ENCODE measurements at regions not wholly inside any gene's neighbourhood (a gene's known extent, or its start where the extent isn't known, plus 50 kb on each side); places are given as distances from the start of the nearest gene placed in this dataset.

- no peak for DNase-seq
These were observed 162.1 kb downstream of the ARL4C start for GRCh38 chr2:234334756-234335155.

- DNase-seq = no peak
These were observed 162.7 kb downstream of the ARL4C start for GRCh38 chr2:234334151-234334550.

- no peak for DNase-seq
These were observed 163.4 kb downstream of the ARL4C start for GRCh38 chr2:234333168-234334130.

GRCh38 chr2:234331966-234332365 lies 164.9 kb downstream of the ARL4C start:
- no peak for DNase-seq

- DNase-seq = no peak
These were observed 165.3 kb downstream of the ARL4C start for GRCh38 chr2:234331566-234331965.

- DNase-seq = no peak
These were observed 166.0 kb downstream of the ARL4C start for GRCh38 chr2:234330902-234331301.

- no peak for DNase-seq
These were observed 167.5 kb downstream of the ARL4C start for GRCh38 chr2:234329202-234329960.

GRCh38 chr2:234328444-234328990 lies 168.4 kb downstream of the ARL4C start:
- no peak for DNase-seq

- DNase-seq = no peak
These were observed 170.2 kb downstream of the ARL4C start for GRCh38 chr2:234326694-234327093.

GRCh38 chr2:234324116-234324515 lies 172.8 kb downstream of the ARL4C start:
- DNase-seq = no peak

- no peak for DNase-seq
These were observed 174.0 kb downstream of the ARL4C start for GRCh38 chr2:234322766-234323465.

GRCh38 chr2:234320066-234320465 lies 176.8 kb downstream of the ARL4C start:
- no peak for DNase-seq

GRCh38 chr2:234318361-234318760 lies 178.5 kb downstream of the ARL4C start:
- DNase-seq = no peak

GRCh38 chr2:234313558-234313957 lies 183.3 kb downstream of the ARL4C start:
- DNase-seq = no peak

GRCh38 chr2:234310166-234310565 lies 186.7 kb downstream of the ARL4C start:
- DNase-seq = no peak

GRCh38 chr2:234309431-234309830 lies 187.4 kb downstream of the ARL4C start:
- DNase-seq = no peak

- DNase-seq = no peak
These were observed 188.1 kb downstream of the ARL4C start for GRCh38 chr2:234308813-234309195.

- no peak for DNase-seq
These were observed 188.6 kb downstream of the ARL4C start for GRCh38 chr2:234308073-234308812.

- no peak for DNase-seq
These were observed 189.4 kb downstream of the ARL4C start for GRCh38 chr2:234307322-234307961.

GRCh38 chr2:234306426-234307173 lies 190.3 kb downstream of the ARL4C start:
- DNase-seq = no peak

GRCh38 chr2:234305846-234306245 lies 191.0 kb downstream of the ARL4C start:
- no peak for DNase-seq
